ENCODE measurements at regions not wholly inside any gene's neighbourhood (a gene's known extent, or its start where the extent isn't known, plus 50 kb on each side); places are given as distances from the start of the nearest gene placed in this dataset.
"Not testable (repeated sequence)": the region's sequence is repeated elsewhere in the genome, so short reads cannot be mapped to it uniquely, and the experiment has no call there.

DNA sequence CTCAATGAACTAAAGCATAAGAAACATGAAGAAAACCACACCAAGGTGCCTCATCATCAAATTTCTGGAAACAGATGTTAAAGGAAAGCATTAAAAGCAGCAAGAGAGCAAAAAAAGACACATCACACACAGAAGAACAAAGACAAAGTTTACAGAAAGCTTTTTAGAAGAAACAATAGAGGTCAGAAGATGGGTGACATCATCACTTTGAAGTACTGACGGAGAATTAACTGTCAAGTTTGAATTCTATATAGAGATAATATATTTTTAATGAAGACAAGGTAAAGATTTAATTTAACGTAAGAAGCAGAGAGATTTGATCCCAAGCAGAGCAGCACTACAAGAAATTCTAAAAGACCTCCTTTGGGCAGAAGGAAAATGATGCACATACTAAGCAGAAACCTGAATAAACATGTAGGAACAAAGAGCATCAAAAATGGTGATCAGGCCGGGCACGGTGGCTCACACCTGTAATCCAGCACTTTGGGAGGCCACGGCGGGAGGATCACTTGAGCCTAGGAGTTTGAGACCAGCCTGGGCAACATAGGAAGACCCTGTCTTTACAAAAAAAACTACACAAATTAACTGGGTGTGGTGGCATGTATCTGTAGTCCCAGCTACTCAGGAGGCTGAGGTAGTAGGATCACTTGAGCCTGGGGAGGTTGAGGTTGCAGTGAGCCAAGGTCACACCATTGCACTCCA, 63.3 kb upstream of the RTL6 start:
- Histone ChIP-seq H3K9me3 (no peaks in the 10 kb centered on the region), H3K4me3 (no peak overlapping the region), H3K27ac (no peak overlapping the region), H3K4me1 (no peaks in the 10 kb centered on the region), H3K36me3 (no peaks in the 10 kb centered on the region), H3K27me3 (no peaks in the 10 kb centered on the region)
- DNase-seq = peak; percentile 28
- TF ChIP-seq, protein P1, sequence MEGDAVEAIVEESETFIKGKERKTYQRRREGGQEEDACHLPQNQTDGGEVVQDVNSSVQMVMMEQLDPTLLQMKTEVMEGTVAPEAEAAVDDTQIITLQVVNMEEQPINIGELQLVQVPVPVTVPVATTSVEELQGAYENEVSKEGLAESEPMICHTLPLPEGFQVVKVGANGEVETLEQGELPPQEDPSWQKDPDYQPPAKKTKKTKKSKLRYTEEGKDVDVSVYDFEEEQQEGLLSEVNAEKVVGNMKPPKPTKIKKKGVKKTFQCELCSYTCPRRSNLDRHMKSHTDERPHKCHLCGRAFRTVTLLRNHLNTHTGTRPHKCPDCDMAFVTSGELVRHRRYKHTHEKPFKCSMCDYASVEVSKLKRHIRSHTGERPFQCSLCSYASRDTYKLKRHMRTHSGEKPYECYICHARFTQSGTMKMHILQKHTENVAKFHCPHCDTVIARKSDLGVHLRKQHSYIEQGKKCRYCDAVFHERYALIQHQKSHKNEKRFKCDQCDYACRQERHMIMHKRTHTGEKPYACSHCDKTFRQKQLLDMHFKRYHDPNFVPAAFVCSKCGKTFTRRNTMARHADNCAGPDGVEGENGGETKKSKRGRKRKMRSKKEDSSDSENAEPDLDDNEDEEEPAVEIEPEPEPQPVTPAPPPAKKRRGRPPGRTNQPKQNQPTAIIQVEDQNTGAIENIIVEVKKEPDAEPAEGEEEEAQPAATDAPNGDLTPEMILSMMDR (IDR thresholded peaks at IDR 0.05) = no peak
- TF ChIP-seq EP300 (IDR thresholded peaks at IDR 0.05) (no peak), POLR2AphosphoS5 (IDR thresholded peaks at IDR 0.05) (no peak), POLR2A (IDR thresholded peaks at IDR 0.05) (no peak)
- 82 to 84% methylated on average over 6 of the region's 6 CpGs for WGBS, 2 donors
- intact Hi-C loops (cut with DNase I) = no loop called here

DNA sequence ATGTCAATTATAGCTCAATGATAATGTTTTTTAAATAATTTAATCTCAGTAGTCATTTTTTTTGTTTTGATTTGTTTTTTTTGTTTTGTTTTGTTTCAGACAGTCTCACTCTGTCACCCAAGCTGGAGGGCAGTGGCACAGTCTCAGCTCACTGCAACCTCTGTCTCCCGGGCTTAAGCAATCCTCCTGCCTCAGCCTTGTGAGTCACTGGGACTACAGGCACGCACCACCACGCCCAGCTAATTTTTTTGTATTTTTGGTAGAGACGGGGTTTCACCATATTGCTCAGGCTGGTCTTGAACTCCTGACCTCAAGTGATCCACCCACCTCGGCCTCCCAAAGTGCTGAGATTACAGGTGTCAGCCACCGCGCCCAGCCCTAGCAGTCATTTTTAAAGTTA, 60.6 kb upstream of the RTL6 start:
- H3K27me3 ChIP-seq; H3K27ac ChIP-seq; H3K4me3 ChIP-seq; H3K9me3 ChIP-seq; intact Hi-C loops (cut with DNase I); H3K4me1 ChIP-seq; H3K36me3 ChIP-seq: not testable (repeated sequence)
- DNase-seq = peak; percentile 36
- 61 to 84% methylated on average over 7 of the region's 7 CpGs for WGBS, 2 donors

DNA sequence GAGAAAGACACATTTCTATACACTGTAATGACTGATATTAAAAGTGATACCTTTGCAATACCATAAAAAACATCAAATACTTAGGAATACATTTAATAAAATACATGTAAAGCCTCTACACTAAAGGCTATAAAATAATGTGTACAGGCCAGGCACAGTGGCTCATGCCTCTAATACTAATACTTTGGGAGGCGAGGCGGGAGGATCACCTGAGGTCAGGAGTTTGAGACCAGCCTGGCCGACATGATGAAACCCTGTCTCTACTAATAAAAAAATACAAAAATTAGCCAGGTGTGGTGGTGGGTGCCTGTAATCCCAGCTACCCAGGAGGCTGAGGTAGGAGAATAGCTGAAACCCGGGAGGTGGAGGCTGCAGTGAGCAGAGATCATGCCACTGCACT, 59.8 kb upstream of the RTL6 start:
- H3K4me1 ChIP-seq; H3K27ac ChIP-seq; H3K36me3 ChIP-seq; intact Hi-C loops (cut with DNase I); H3K27me3 ChIP-seq; H3K4me3 ChIP-seq; H3K9me3 ChIP-seq: not testable (repeated sequence)
- 89 to 93% methylated on average over 4 of the region's 4 CpGs for whole genome bisulfite sequencing, 2 donors
- peak; percentile 3 for DNase-seq

DNA sequence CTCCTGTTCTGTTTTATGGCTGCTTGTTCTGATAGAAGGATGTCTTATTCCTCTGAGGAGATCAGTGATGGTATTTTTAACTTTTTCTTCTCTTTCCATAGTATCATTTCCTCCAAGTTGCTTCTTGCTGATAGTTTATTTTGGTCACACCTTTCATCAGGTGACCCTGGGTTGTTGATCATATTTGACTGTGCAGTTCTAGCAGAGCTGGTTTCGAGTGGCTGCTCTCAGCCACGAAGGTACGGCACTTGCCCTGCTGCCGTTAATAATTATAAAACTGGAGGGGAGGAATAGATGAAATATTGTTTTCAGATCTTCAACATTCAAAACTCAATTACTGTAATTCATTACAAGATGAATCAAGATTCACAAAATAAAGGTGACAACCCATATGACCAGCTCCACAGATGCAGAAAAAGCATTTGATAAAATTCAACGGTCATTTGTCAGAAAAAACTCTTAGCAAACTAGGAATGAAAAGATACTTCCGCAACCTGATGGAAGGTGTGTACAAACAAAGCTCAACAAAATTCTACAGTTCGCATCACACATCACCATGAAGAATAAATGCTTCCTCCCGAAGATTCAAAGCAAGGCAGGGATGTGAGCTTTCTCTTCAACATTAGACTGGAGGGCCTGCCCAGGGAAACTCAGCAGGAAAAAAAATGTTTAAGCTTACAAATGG, 59.2 kb upstream of the RTL6 start:
- intact Hi-C loops (cut with DNase I) = no loop called here
- no peaks in the 10 kb centered on the region for H3K4me1 ChIP-seq
- WGBS, 2 donors = 63 to 82% methylated on average over 8 of the region's 8 CpGs
- H3K27ac ChIP-seq = no peak overlapping the region
- DNase-seq = no peak
- no peaks in the 10 kb centered on the region for H3K9me3 ChIP-seq
- H3K27me3 ChIP-seq = no peaks in the 10 kb centered on the region
- no peaks in the 10 kb centered on the region for H3K36me3 ChIP-seq
- no peak for TF ChIP-seq POLR2A (IDR thresholded peaks at IDR 0.05)
- TF ChIP-seq EP300 (IDR thresholded peaks at IDR 0.05) = no peak
- TF ChIP-seq, protein P1 (IDR thresholded peaks at IDR 0.05) = no peak
- TF ChIP-seq POLR2AphosphoS5 (IDR thresholded peaks at IDR 0.05) = no peak
- no peak overlapping the region for H3K4me3 ChIP-seq

DNA sequence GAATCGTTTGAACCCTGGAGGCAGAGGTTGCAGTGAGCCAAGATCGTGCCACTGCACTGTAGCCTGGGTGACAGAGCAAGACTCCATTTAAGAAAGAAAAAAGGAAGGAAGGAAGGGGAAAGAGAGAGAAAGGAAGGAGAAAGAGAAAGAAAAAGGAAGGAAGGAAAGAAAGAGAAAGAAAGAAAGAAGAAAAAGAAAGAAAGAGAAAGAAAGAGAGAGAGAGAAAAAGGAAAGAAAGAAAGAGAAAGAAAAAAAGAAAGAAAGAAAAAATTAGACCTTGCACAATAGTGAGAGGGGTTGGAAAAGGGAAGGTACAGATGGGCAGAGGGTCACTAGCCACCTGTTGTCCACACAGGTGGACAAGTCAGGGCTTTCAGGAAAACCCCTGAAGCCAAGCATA, 57.6 kb upstream of the RTL6 start:
- DNase-seq = no peak
- no peaks in the 10 kb centered on the region for H3K9me3 ChIP-seq
- intact Hi-C loops (cut with DNase I) = no loop called here
- TF ChIP-seq, protein P1 (IDR thresholded peaks at IDR 0.05) = no peak
- TF ChIP-seq POLR2AphosphoS5 (IDR thresholded peaks at IDR 0.05) (no peak), EP300 (IDR thresholded peaks at IDR 0.05) (no peak), POLR2A (IDR thresholded peaks at IDR 0.05) (no peak)
- peaks cover 0 to 13% (median 11%) of the 10 kb centered on the region in 4 donors for H3K4me1 ChIP-seq
- no peaks in the 10 kb centered on the region for H3K36me3 ChIP-seq
- H3K4me3 ChIP-seq = no peak overlapping the region
- 84 to 85% methylated on average over 2 of the region's 2 CpGs for WGBS, 2 donors
- H3K27me3 ChIP-seq = no peaks in the 10 kb centered on the region
- H3K27ac ChIP-seq = no peak overlapping the region

DNA sequence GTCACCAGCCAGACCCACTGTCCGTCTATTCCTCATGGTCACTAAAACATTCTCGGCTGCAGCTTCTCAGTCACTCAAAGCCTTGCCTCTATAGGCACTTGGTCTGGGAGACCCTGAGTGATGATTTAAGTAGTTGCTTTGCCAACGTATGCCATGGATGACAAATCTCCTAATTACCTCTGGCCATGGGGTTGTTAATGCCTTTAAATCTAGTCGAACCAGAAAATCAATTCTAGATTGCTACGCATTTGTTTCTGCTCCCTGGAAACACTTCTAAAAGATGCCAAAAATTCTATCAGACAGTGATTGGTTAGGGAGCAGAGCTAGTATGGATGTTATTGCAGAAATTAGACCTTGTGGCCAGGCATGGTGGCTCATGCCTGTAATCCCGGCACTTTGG, 57.0 kb upstream of the RTL6 start:
- intact Hi-C loops (cut with DNase I) = no loop called here

More for the DNA sequence above, 57.0 kb upstream of the RTL6 start:
- WGBS, 2 donors = 58 to 73% methylated on average over 6 of the region's 6 CpGs
- peaks cover 0 to 17% (median 12%) of the 10 kb centered on the region in 4 donors for H3K4me1 ChIP-seq
- peak; percentile 9 for DNase-seq
- TF ChIP-seq POLR2AphosphoS5 (IDR thresholded peaks at IDR 0.05) = no peak
- TF ChIP-seq, protein P1 (IDR thresholded peaks at IDR 0.05) = no peak
- no peak for TF ChIP-seq POLR2A (IDR thresholded peaks at IDR 0.05)
- no peak for TF ChIP-seq EP300 (IDR thresholded peaks at IDR 0.05)
- H3K4me3 ChIP-seq = no peak overlapping the region
- no peaks in the 10 kb centered on the region for H3K27me3 ChIP-seq
- no peak overlapping the region for H3K27ac ChIP-seq
- no peaks in the 10 kb centered on the region for H3K36me3 ChIP-seq
- no peaks in the 10 kb centered on the region for H3K9me3 ChIP-seq
